B cell (primary cell): ENCODE measurements at regions not wholly inside any gene's neighbourhood (a gene's known extent, or its start where the extent isn't known, plus 50 kb on each side); places are given as distances from the start of the nearest gene placed in this dataset.

Experiments
- CTCF ChIP-seq: fragments of 200-600 bp; IDR thresholded peaks from one replicate; pipeline ENCODE4 v1.8.0; 2022; ENCODE audit warnings: antibody characterized with exemption, mild to moderate bottlenecking
- EZH2 ChIP-seq: IDR thresholded peaks from 2 replicates; pipeline ENCODE4 v1.6.1; 2012; ENCODE audit warnings: borderline replicate concordance, low read depth, mild to moderate bottlenecking, moderate library complexity, low read length; ENCODE audit not compliant: insufficient read depth, poor library complexity, severe bottlenecking

GRCh38 chr10:43873717-43874116 is 225.0 kb upstream of the ZNF32 start:
- TF ChIP-seq EZH2 (no peak), CTCF (no peak)
